Brain microvascular endothelial cell (primary cell): ENCODE measurements at regions not wholly inside any gene's neighbourhood (a gene's known extent, or its start where the extent isn't known, plus 50 kb on each side); places are given as distances from the start of the nearest gene placed in this dataset.
"Not testable (repeated sequence)": the region's sequence is repeated elsewhere in the genome, so short reads cannot be mapped to it uniquely, and the experiment has no call there.

Source experiments
- DNase-seq: peaks from one replicate; pipeline ENCODE4 v3.0.0-alpha.2; 2020
- H3K27ac ChIP-seq: fragments of 250-450 bp; sonication (Bioruptor Pico); 2 replicates; pipeline ENCODE4 v1.5.1; 2020; ENCODE audit warnings: mild to moderate bottlenecking, moderate library complexity
- H3K27me3 ChIP-seq: fragments of 250-450 bp; sonication (Bioruptor Pico); replicated peaks from 2 replicates; pipeline ENCODE4 v1.5.1; 2020; ENCODE audit warnings: mild to moderate bottlenecking
- H3K36me3 ChIP-seq: fragments of 250-450 bp; sonication (Bioruptor Pico); replicated peaks from 2 replicates; pipeline ENCODE4 v1.5.1; 2020; ENCODE audit warnings: mild to moderate bottlenecking
- H3K4me3 ChIP-seq: 2 replicates; pipeline ENCODE4 v1.5.1; 2011; ENCODE audit warnings: low read depth, mild to moderate bottlenecking, control low read depth, low read length, moderate library complexity
- in situ Hi-C: cut with HindIII; loops from 2 replicates; pipeline ENCODE4 v1.10.0; 2017; ENCODE audit warnings: low sequenced_read_pairs, low pct_ligation_motif_present
- TF ChIP-seq, protein P1 (sequence below): IDR thresholded peaks from 2 replicates; pipeline ENCODE4 v1.5.1; 2011; ENCODE audit warnings: low read depth, mild to moderate bottlenecking, moderate library complexity, low read length, control low read depth, inconsistent platforms; ENCODE audit errors: missing control alignments

DNA sequence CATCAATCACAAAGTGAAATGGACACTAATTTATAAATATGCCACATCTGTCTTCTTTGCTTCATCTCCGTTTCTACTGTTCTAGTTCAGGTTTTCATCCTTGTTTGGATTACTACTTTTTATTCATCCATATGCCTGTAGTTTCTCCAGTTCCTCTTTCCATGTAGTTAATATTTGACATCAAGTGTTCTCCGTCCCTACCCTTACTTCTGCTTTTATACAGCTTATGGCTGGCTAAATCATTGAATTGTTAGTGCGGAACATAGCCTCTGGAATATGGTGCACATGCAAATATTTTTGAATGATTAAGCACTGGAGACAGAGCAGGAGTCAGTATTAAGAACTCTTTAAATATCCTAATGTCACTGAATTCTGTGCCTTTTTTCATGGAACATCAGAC is 230.0 kb upstream of the PPP1R3A start:
- DNase-seq, result no peak
- no peak overlapping the region for H3K27ac ChIP-seq
- TF ChIP-seq, protein P1, sequence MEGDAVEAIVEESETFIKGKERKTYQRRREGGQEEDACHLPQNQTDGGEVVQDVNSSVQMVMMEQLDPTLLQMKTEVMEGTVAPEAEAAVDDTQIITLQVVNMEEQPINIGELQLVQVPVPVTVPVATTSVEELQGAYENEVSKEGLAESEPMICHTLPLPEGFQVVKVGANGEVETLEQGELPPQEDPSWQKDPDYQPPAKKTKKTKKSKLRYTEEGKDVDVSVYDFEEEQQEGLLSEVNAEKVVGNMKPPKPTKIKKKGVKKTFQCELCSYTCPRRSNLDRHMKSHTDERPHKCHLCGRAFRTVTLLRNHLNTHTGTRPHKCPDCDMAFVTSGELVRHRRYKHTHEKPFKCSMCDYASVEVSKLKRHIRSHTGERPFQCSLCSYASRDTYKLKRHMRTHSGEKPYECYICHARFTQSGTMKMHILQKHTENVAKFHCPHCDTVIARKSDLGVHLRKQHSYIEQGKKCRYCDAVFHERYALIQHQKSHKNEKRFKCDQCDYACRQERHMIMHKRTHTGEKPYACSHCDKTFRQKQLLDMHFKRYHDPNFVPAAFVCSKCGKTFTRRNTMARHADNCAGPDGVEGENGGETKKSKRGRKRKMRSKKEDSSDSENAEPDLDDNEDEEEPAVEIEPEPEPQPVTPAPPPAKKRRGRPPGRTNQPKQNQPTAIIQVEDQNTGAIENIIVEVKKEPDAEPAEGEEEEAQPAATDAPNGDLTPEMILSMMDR, result no peak
- H3K27me3 ChIP-seq, result no peaks in the 10 kb centered on the region
- no peak overlapping the region for H3K4me3 ChIP-seq
- no peaks in the 10 kb centered on the region for H3K36me3 ChIP-seq
- in situ Hi-C loops, result no loop called here

GRCh38 chr7:114141415-114141814 is 222.6 kb upstream of the PPP1R3A start:
- DNase-seq, result no peak
- no peaks in the 10 kb centered on the region for H3K27me3 ChIP-seq
- H3K27ac ChIP-seq, result no peak overlapping the region
- TF ChIP-seq, protein P1, result no peak
- in situ Hi-C loops, result no loop called here
- no peak overlapping the region for H3K4me3 ChIP-seq
- no peaks in the 10 kb centered on the region for H3K36me3 ChIP-seq

- Histone ChIP-seq H3K4me3 (no peak overlapping the region), H3K27ac (no peak overlapping the region), H3K36me3 (no peaks in the 10 kb centered on the region), H3K27me3 (no peaks in the 10 kb centered on the region)
- in situ Hi-C loops, result no loop called here
- TF ChIP-seq, protein P1, result no peak
- no peak for DNase-seq
Measured at GRCh38 chr7:114140561-114140960, 221.8 kb upstream of the PPP1R3A start.

GRCh38 chr7:114139690-114140089 is 220.9 kb upstream of the PPP1R3A start:
- in situ Hi-C loops, H3K27ac ChIP-seq, H3K27me3 ChIP-seq, H3K36me3 ChIP-seq, H3K4me3 ChIP-seq, DNase-seq: not testable (repeated sequence)

GRCh38 chr7:114138587-114138986 is 219.8 kb upstream of the PPP1R3A start:
- in situ Hi-C loops, result no loop called here
- TF ChIP-seq, protein P1, result no peak
- no peak overlapping the region for H3K4me3 ChIP-seq
- no peaks in the 10 kb centered on the region for H3K36me3 ChIP-seq
- DNase-seq, result no peak
- no peak overlapping the region for H3K27ac ChIP-seq
- no peaks in the 10 kb centered on the region for H3K27me3 ChIP-seq

DNA sequence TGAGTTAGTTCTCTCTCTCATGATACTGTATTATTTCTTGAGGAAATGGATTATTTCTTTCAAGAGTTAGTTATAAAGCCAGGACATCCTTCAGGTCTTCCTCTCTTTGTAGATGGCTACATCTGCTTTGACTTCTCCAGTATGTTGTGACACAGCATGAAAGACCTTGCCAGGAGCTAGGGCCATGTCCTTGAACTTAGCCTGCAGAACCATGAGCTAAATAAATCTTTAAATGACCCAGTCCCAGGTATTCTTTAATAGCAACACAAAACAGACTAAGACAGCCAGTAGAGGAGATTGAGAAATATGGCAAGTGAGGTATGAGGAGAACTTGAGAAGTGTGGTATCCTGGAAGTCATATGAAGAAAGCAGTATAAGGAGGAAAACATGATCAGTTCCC is 214.9 kb upstream of the PPP1R3A start:
- Histone ChIP-seq H3K27ac (no peak overlapping the region), H3K4me3 (no peak overlapping the region), H3K36me3 (no peaks in the 10 kb centered on the region), H3K27me3 (no peaks in the 10 kb centered on the region)
- TF ChIP-seq, protein P1, result no peak
- no peak for DNase-seq
- in situ Hi-C loops, result no loop called here
